ENCODE measurements at regions not wholly inside any gene's neighbourhood (a gene's known extent, or its start where the extent isn't known, plus 50 kb on each side); places are given as distances from the start of the nearest gene placed in this dataset.

GRCh38 chr11:93940395-93940794 lies 80.8 kb upstream of the HEPHL1 start:
- Histone ChIP-seq H3K4me1 (ENCODE audit: control insufficient read depth, extremely low read depth, insufficient read depth, low read length) (no peaks in the 10 kb centered on the region), H3K9me3 (ENCODE audit: control insufficient read depth, insufficient read depth, low read depth, low read length) (no peaks in the 10 kb centered on the region), H3K36me3 (ENCODE audit: control insufficient read depth, insufficient read depth, low read length) (no peaks in the 10 kb centered on the region), H2AFZ (ENCODE audit: low read length) (no peak overlapping the region), H3K79me2 (ENCODE audit: control insufficient read depth, insufficient read depth, low read length) (no peaks in the 10 kb centered on the region), H3K4me2 (ENCODE audit: extremely low read depth, insufficient read depth, low read length) (no peak overlapping the region), H3K27me3 (ENCODE audit: control insufficient read depth, insufficient read depth, low read length) (no peaks in the 10 kb centered on the region), H4K20me1 (ENCODE audit: control insufficient read depth, extremely low read depth, insufficient read depth, low read length) (no peaks in the 10 kb centered on the region), H3K4me3 (replicated peaks in 1 of 4; ENCODE audit: control extremely low read depth in 1 of 4, insufficient read depth in 1 of 4, low read depth in 3 of 4, low read length in 4 of 4) (no peak overlapping the region), H3K27ac (ENCODE audit: insufficient read depth, low read length) (no peak overlapping the region), H3K9ac (ENCODE audit: insufficient read depth, low read length) (no peak overlapping the region)
- TF ChIP-seq EZH2 (IDR thresholded peaks at IDR 0.05; ENCODE audit: low read length, missing control alignments) (no peak), CTCF (conservative IDR thresholded peaks at IDR 0.05 in 1 of 2, IDR thresholded peaks at IDR 0.05 in 1 of 2; ENCODE audit: low read depth in 1 of 2, low read length in 2 of 2) (no peak)
- DNase-seq (ENCODE audit: low read depth in 2 of 2), result no peak

DNA sequence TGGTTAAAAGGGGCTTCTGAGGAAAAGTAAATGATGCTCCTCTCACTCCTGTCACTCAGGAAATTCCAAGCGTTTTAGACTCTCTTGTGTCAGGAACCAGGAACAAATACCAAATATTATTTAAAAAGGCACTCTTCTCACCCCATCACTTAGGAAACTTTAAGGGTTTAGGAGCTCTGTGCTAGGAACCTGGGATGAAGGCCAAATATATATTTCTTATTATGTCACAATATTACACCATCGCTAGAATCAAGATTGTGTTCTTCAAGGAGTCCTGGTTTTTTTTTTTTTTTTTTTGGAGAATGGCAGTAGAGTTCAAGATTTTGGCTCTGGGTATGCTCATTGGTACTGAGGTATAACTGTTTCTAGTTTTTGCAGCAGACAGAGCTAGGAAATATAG lies 79.0 kb upstream of the HEPHL1 start:
- Histone ChIP-seq H3K4me1 (ENCODE audit: control insufficient read depth, extremely low read depth, insufficient read depth, low read length) (no peaks in the 10 kb centered on the region), H4K20me1 (ENCODE audit: control insufficient read depth, extremely low read depth, insufficient read depth, low read length) (no peaks in the 10 kb centered on the region), H3K9ac (ENCODE audit: insufficient read depth, low read length) (no peak overlapping the region), H3K79me2 (ENCODE audit: control insufficient read depth, insufficient read depth, low read length) (no peaks in the 10 kb centered on the region), H3K36me3 (ENCODE audit: control insufficient read depth, insufficient read depth, low read length) (no peaks in the 10 kb centered on the region), H3K4me3 (replicated peaks in 1 of 4; ENCODE audit: control extremely low read depth in 1 of 4, insufficient read depth in 1 of 4, low read depth in 3 of 4, low read length in 4 of 4) (no peak overlapping the region), H2AFZ (ENCODE audit: low read length) (no peak overlapping the region), H3K9me3 (ENCODE audit: control insufficient read depth, insufficient read depth, low read depth, low read length) (no peaks in the 10 kb centered on the region), H3K4me2 (ENCODE audit: extremely low read depth, insufficient read depth, low read length) (no peak overlapping the region), H3K27ac (ENCODE audit: insufficient read depth, low read length) (no peak overlapping the region), H3K27me3 (ENCODE audit: control insufficient read depth, insufficient read depth, low read length) (no peaks in the 10 kb centered on the region)
- TF ChIP-seq CTCF (conservative IDR thresholded peaks at IDR 0.05 in 1 of 2, IDR thresholded peaks at IDR 0.05 in 1 of 2; ENCODE audit: low read depth in 1 of 2, low read length in 2 of 2) (no peak), EZH2 (IDR thresholded peaks at IDR 0.05; ENCODE audit: low read length, missing control alignments) (no peak)
- peak in 1 of 2 donors; percentile 49 for DNase-seq (ENCODE audit: low read depth in 2 of 2)

GRCh38 chr11:93945596-93945995 lies 75.6 kb upstream of the HEPHL1 start:
- H3K9ac ChIP-seq (ENCODE audit: insufficient read depth, low read length), result no peak overlapping the region
- H4K20me1 ChIP-seq (ENCODE audit: control insufficient read depth, extremely low read depth, insufficient read depth, low read length), result no peaks in the 10 kb centered on the region
- TF ChIP-seq EZH2 (IDR thresholded peaks at IDR 0.05; ENCODE audit: low read length, missing control alignments) (no peak), CTCF (conservative IDR thresholded peaks at IDR 0.05 in 1 of 2, IDR thresholded peaks at IDR 0.05 in 1 of 2; ENCODE audit: low read depth in 1 of 2, low read length in 2 of 2) (no peak)
- H3K9me3 ChIP-seq (ENCODE audit: control insufficient read depth, insufficient read depth, low read depth, low read length), result no peaks in the 10 kb centered on the region
- H3K27me3 ChIP-seq (ENCODE audit: control insufficient read depth, insufficient read depth, low read length), result no peaks in the 10 kb centered on the region
- no peak overlapping the region for H3K4me2 ChIP-seq (ENCODE audit: extremely low read depth, insufficient read depth, low read length)
- no peaks in the 10 kb centered on the region for H3K36me3 ChIP-seq (ENCODE audit: control insufficient read depth, insufficient read depth, low read length)
- H2AFZ ChIP-seq (ENCODE audit: low read length), result no peak overlapping the region
- no peaks in the 10 kb centered on the region for H3K79me2 ChIP-seq (ENCODE audit: control insufficient read depth, insufficient read depth, low read length)
- H3K4me1 ChIP-seq (ENCODE audit: control insufficient read depth, extremely low read depth, insufficient read depth, low read length), result no peaks in the 10 kb centered on the region
- no peak for DNase-seq (ENCODE audit: low read depth in 2 of 2)
- no peak overlapping the region for H3K4me3 ChIP-seq (replicated peaks in 1 of 4; ENCODE audit: control extremely low read depth in 1 of 4, insufficient read depth in 1 of 4, low read depth in 3 of 4, low read length in 4 of 4)
- no peak overlapping the region for H3K27ac ChIP-seq (ENCODE audit: insufficient read depth, low read length)

Measured in fibroblast of lung (primary cell).